Body of pancreas (tissue), 4 donors: ENCODE measurements at regions not wholly inside any gene's neighbourhood (a gene's known extent, or its start where the extent isn't known, plus 50 kb on each side); places are given as distances from the start of the nearest gene placed in this dataset.

Source experiments
- ATAC-seq: fragments of 150-250 bp; one replicate; pipeline ENCODE4 v1.9.1; 2016
- DNase-seq, 4 donors: peaks; one replicate each; pipeline ENCODE4 v3.0.0-alpha.2; 2019
- H3K27ac ChIP-seq, 4 donors: fragments of 200-600 bp; sonication (generic); 1 replicate in 3 of 4; 2 replicates in 1 of 4; pipeline versions ENCODE4 v1.5.1 to v1.6.1; 2016 to 2019; ENCODE audit warnings: mild to moderate bottlenecking in 1 of 4, mixed read lengths in 1 of 4, moderate library complexity in 1 of 4
- H3K27me3 ChIP-seq, 2 donors: fragments of 200-600 bp; sonication (generic); one replicate each; pipeline ENCODE4 v1.6.0; 2016; ENCODE audit warnings: mild to moderate bottlenecking in 1 of 2
- H3K36me3 ChIP-seq, 2 donors: fragments of 200-600 bp; sonication (generic); replicated peaks in 1 of 2; 2 replicates each; pipeline ENCODE4 v1.5.1; 2016; ENCODE audit warnings: low read depth in 2 of 2; ENCODE audit not compliant: insufficient read depth in 1 of 2
- H3K4me1 ChIP-seq: fragments of 200-600 bp; sonication (generic); one replicate; pipeline ENCODE4 v1.6.0; 2016
- H3K4me3 ChIP-seq, 2 donors: fragments of 200-600 bp; sonication (generic); 1 replicate in 1 of 2; 2 replicates in 1 of 2; pipeline ENCODE4 v1.5.1; 2016 to 2019
- H3K9me3 ChIP-seq, 3 donors: fragments of 200-600 bp; sonication (generic); 1 replicate in 2 of 3; 2 replicates in 1 of 3; pipeline ENCODE4 v1.5.1; 2016
- CTCF ChIP-seq, 7 experiments: fragments of 450-650 bp in 4 of 7; fragments of 200-600 bp in 3 of 7; sonication (generic) in 3 of 7; IDR thresholded peaks; one replicate each; pipeline ENCODE4 v1.5.1; 2016 to 2019; ENCODE audit warnings: antibody characterized with exemption in 7 of 7
- POLR2A ChIP-seq, 3 donors: fragments of 450-650 bp; IDR thresholded peaks; one replicate each; pipeline ENCODE4 v1.6.1; 2016; ENCODE audit warnings: antibody characterized with exemption in 3 of 3, mild to moderate bottlenecking in 2 of 3
- WGBS, 2 donors: methylation state at CpG; one replicate each; pipeline ENCODE4 v1.1.5; 2017; 5-methylcytosine and 5-hydroxymethylcytosine counted together
- intact Hi-C: fragments of 100-400 bp; cut with DNase I; formaldehyde crosslinking; loops from one replicate; pipeline ENCODE4 v1.15.1; 2023

GRCh38 chr16:73190688-73191659 lies 143.0 kb upstream of the ZFHX3 start:
- 66 to 71% methylated on average over 19 of the region's 19 CpGs for WGBS, 2 donors
- ATAC-seq (no peak), DNase-seq (no peak)
- Histone ChIP-seq H3K27ac (no peak overlapping the region), H3K36me3 (no peaks in the 10 kb centered on the region), H3K27me3 (no peaks in the 10 kb centered on the region), H3K4me3 (no peak overlapping the region), H3K4me1 (no peaks in the 10 kb centered on the region), H3K9me3 (no peaks in the 10 kb centered on the region)
- TF ChIP-seq CTCF (IDR thresholded peaks at IDR 0.05) = no peak
- TF ChIP-seq POLR2A (IDR thresholded peaks at IDR 0.05) = no peak
- intact Hi-C loops = no loop called here

GRCh38 chr16:73190256-73190655 lies 142.3 kb upstream of the ZFHX3 start:
- ATAC-seq = no peak
- H3K9me3 ChIP-seq = no peaks in the 10 kb centered on the region

DNA sequence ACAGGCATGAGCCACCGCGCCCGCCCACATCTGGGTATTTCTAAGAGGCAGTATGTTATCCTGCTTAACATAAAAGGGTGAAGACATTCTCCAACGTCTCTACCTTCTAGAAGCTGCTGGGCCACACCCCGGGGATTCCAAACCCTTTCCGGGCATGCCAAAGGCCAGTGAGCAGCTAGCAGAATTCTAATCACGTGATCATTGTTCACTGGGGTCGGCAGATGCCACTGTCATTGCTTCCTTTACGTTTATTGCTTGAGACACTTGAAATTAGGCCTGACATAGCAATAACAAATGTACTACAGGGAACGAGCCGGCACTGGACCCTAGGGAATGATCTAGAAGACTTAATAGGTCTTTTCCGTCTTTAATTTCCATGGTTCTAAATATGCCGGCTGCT lies 141.2 kb upstream of the ZFHX3 start:
- no peaks in the 10 kb centered on the region for H3K27me3 ChIP-seq
- WGBS, 2 donors = 79% methylated on average over 13 of the region's 13 CpGs
- H3K4me1 ChIP-seq = no peaks in the 10 kb centered on the region
- intact Hi-C loops = no loop called here
- H3K27ac ChIP-seq = no peak overlapping the region
- TF ChIP-seq CTCF (IDR thresholded peaks at IDR 0.05) (no peak), POLR2A (IDR thresholded peaks at IDR 0.05) (no peak)
- H3K9me3 ChIP-seq = no peaks in the 10 kb centered on the region
- DNase-seq (no peak), ATAC-seq (no peak)
- H3K4me3 ChIP-seq = no peak overlapping the region
- no peaks in the 10 kb centered on the region for H3K36me3 ChIP-seq

More at GRCh38 chr16:73190256-73190655, 142.3 kb upstream of the ZFHX3 start:
- Histone ChIP-seq H3K4me3 (no peak overlapping the region), H3K27ac (no peak overlapping the region), H3K4me1 (no peaks in the 10 kb centered on the region), H3K27me3 (no peaks in the 10 kb centered on the region), H3K36me3 (no peaks in the 10 kb centered on the region)
- DNase-seq = no peak
- intact Hi-C loops = no loop called here
- no peak for TF ChIP-seq CTCF (IDR thresholded peaks at IDR 0.05)
- no peak for TF ChIP-seq POLR2A (IDR thresholded peaks at IDR 0.05)
- 72 to 80% methylated on average over 2 of the region's 2 CpGs for WGBS, 2 donors

- no peaks in the 10 kb centered on the region for H3K36me3 ChIP-seq
- no peaks in the 10 kb centered on the region for H3K9me3 ChIP-seq
- H3K27ac ChIP-seq = no peak overlapping the region
- WGBS, 2 donors = 55 to 61% methylated on average over 4 of the region's 4 CpGs
- H3K4me3 ChIP-seq = no peak overlapping the region
- intact Hi-C loops = no loop called here
- H3K4me1 ChIP-seq = no peaks in the 10 kb centered on the region
- no peaks in the 10 kb centered on the region for H3K27me3 ChIP-seq
- DNase-seq (no peak), ATAC-seq (no peak)
- no peak for TF ChIP-seq CTCF (IDR thresholded peaks at IDR 0.05)
- TF ChIP-seq POLR2A (IDR thresholded peaks at IDR 0.05) = no peak
These were observed 139.0 kb upstream of the ZFHX3 start for GRCh38 chr16:73186752-73187601.
